Nephron (organoid): ENCODE measurements at regions not wholly inside any gene's neighbourhood (a gene's known extent, or its start where the extent isn't known, plus 50 kb on each side); places are given as distances from the start of the nearest gene placed in this dataset.
"Not testable (repeated sequence)": the region's sequence is repeated elsewhere in the genome, so short reads cannot be mapped to it uniquely, and the experiment has no call there.

Experiments
- H3K27ac Mint-ChIP-seq, 3 experiments: 2 replicates each; pipeline ENCODE4 v1.8.0; 2020; ENCODE audit warnings: mixed read lengths in 3 of 3, mild to moderate bottlenecking in 2 of 3, moderate library complexity in 1 of 3
- H3K27me3 Mint-ChIP-seq: 2 replicates; pipeline ENCODE4 v1.8.0; 2021; ENCODE audit warnings: low read depth, mild to moderate bottlenecking, moderate library complexity, mixed read lengths
- H3K36me3 Mint-ChIP-seq: 2 replicates; pipeline ENCODE4 v1.8.0; 2020; ENCODE audit warnings: low read depth, mixed read lengths
- H3K4me1 Mint-ChIP-seq: 2 replicates; pipeline ENCODE4 v1.8.0; 2020; ENCODE audit warnings: mixed read lengths
- H3K4me3 Mint-ChIP-seq, 3 experiments: 2 replicates each; pipeline ENCODE4 v1.8.0; 2020; ENCODE audit warnings: mild to moderate bottlenecking in 3 of 3, mixed read lengths in 3 of 3, moderate library complexity in 2 of 3
- H3K9me3 Mint-ChIP-seq: 2 replicates; pipeline ENCODE4 v1.8.0; 2020; ENCODE audit warnings: mixed read lengths
- TF ChIP-seq, protein P1 (sequence below), 3 experiments: fragments of 200-600 bp; sonication (generic); IDR thresholded peaks; one replicate each; pipeline ENCODE4 v1.5.0; 2021; ENCODE audit warnings: antibody characterized with exemption in 3 of 3; ENCODE audit not compliant: unreplicated experiment in 3 of 3

- Mint-ChIP-seq H3K27me3 (no peaks in the 10 kb centered on the region), H3K4me3 (no peak overlapping the region), H3K9me3 (peaks cover 52% of the 10 kb centered on the region), H3K36me3 (no peaks in the 10 kb centered on the region), H3K4me1 (no peaks in the 10 kb centered on the region), H3K27ac (no peak overlapping the region)
- TF ChIP-seq, protein P1, sequence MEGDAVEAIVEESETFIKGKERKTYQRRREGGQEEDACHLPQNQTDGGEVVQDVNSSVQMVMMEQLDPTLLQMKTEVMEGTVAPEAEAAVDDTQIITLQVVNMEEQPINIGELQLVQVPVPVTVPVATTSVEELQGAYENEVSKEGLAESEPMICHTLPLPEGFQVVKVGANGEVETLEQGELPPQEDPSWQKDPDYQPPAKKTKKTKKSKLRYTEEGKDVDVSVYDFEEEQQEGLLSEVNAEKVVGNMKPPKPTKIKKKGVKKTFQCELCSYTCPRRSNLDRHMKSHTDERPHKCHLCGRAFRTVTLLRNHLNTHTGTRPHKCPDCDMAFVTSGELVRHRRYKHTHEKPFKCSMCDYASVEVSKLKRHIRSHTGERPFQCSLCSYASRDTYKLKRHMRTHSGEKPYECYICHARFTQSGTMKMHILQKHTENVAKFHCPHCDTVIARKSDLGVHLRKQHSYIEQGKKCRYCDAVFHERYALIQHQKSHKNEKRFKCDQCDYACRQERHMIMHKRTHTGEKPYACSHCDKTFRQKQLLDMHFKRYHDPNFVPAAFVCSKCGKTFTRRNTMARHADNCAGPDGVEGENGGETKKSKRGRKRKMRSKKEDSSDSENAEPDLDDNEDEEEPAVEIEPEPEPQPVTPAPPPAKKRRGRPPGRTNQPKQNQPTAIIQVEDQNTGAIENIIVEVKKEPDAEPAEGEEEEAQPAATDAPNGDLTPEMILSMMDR (IDR thresholded peaks at IDR 0.05; ENCODE audit: unreplicated experiment in 3 of 3): no peak
These were observed 106.6 kb upstream of the NUPR2 start for GRCh38 chr7:56222866-56223265.

DNA sequence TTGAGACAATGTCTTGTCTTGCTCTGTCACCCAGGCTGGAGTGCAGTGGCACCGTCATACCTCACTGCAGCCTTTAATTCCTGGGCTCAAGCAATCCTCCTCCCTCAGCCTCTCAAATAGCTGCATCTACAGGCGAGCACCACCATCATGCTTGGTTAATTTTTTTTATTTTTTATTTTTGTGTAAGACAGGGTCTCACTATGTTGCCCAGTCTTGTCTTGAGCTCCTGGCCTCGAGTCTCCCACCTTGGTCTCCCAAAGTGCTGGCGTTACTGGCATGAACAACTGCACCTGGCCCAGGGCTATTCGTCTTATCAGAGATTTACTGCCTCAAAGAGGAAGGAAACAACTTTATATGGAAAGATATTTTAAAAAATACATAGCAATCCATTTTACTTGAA lies 102.8 kb upstream of the NUPR2 start:
- Mint-ChIP-seq H3K36me3 (no peaks in the 10 kb centered on the region), H3K4me1 (no peaks in the 10 kb centered on the region), H3K4me3 (no peak overlapping the region), H3K27me3 (no peaks in the 10 kb centered on the region), H3K27ac (no peak overlapping the region), H3K9me3 (peaks cover 60% of the 10 kb centered on the region)
- TF ChIP-seq, protein P1 (IDR thresholded peaks at IDR 0.05; ENCODE audit: unreplicated experiment in 3 of 3): no peak

- Mint-ChIP-seq H3K27ac (no peak overlapping the region), H3K27me3 (no peaks in the 10 kb centered on the region), H3K36me3 (no peaks in the 10 kb centered on the region), H3K4me3 (no peak overlapping the region), H3K9me3 (peaks cover 60% of the 10 kb centered on the region), H3K4me1 (no peaks in the 10 kb centered on the region)
- TF ChIP-seq, protein P1 (IDR thresholded peaks at IDR 0.05; ENCODE audit: unreplicated experiment in 3 of 3): no peak
These were observed 102.3 kb upstream of the NUPR2 start for GRCh38 chr7:56218510-56218909.

DNA sequence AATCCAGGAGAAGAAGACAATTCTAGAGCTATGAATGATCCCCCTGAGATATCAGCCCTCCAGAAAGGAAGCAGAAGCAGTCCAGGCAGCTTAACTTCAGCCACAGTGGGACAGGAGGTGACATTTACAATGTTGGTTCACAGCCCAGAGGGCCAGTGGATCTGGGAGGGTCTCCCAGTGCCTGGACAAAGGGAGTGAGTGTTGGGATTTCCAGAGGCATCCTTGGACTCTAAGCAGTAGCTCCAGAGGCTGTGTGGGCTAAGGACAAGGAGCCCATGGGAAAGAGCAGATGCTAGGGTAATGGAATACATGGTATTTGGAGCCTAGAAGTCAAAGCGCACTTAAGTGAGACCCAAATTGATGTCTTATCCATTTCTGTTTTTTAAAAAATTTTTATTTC lies 97.4 kb upstream of the NUPR2 start:
- Mint-ChIP-seq H3K27me3 (no peaks in the 10 kb centered on the region), H3K4me3 (no peak overlapping the region), H3K36me3 (no peaks in the 10 kb centered on the region), H3K27ac (no peak overlapping the region), H3K9me3 (peaks cover 65% of the 10 kb centered on the region), H3K4me1 (no peaks in the 10 kb centered on the region)
- TF ChIP-seq, protein P1 (IDR thresholded peaks at IDR 0.05; ENCODE audit: unreplicated experiment in 3 of 3): no peak

GRCh38 chr7:56206420-56206819 lies 90.2 kb upstream of the NUPR2 start:
- TF ChIP-seq, protein P1 (IDR thresholded peaks at IDR 0.05; ENCODE audit: unreplicated experiment in 3 of 3): no peak
- H3K4me3 Mint-ChIP-seq: no peak overlapping the region
- H3K4me1 Mint-ChIP-seq: no peaks in the 10 kb centered on the region
- no peak overlapping the region for H3K27ac Mint-ChIP-seq
- H3K36me3 Mint-ChIP-seq: no peaks in the 10 kb centered on the region
- H3K9me3 Mint-ChIP-seq: peaks cover 47% of the 10 kb centered on the region
- H3K27me3 Mint-ChIP-seq: no peaks in the 10 kb centered on the region

DNA sequence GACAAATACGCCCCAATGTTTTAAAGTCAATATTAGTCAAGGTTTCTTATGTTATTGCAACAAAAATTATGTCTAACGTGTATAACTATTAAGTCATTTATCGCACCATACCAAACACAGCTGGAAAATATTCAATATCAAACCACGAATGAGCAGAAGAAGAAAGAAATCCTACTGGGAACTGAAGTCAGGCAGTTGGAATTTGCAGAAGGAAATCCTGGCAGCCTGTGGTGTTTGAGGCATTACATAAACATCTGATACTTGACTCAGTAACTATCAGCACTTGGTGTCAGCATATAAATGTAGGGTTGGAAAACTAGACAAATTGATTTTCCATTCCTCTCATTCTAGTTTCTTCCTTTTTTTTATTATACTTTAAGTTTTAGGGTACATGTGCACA lies 83.4 kb upstream of the NUPR2 start:
- Mint-ChIP-seq H3K27ac (no peak overlapping the region), H3K36me3 (no peaks in the 10 kb centered on the region), H3K9me3 (peaks cover 48% of the 10 kb centered on the region), H3K4me1 (no peaks in the 10 kb centered on the region), H3K4me3 (no peak overlapping the region), H3K27me3 (no peaks in the 10 kb centered on the region)
- TF ChIP-seq, protein P1 (IDR thresholded peaks at IDR 0.05; ENCODE audit: unreplicated experiment in 3 of 3): no peak

GRCh38 chr7:56196195-56196594 lies 80.0 kb upstream of the NUPR2 start:
- not testable (repeated sequence) for H3K27me3 Mint-ChIP-seq, H3K4me1 Mint-ChIP-seq, H3K4me3 Mint-ChIP-seq, H3K36me3 Mint-ChIP-seq, H3K27ac Mint-ChIP-seq
- peaks cover 58% of the 10 kb centered on the region for H3K9me3 Mint-ChIP-seq
